Neural progenitor cell (in vitro differentiated cells): ENCODE measurements at regions not wholly inside any gene's neighbourhood (a gene's known extent, or its start where the extent isn't known, plus 50 kb on each side); places are given as distances from the start of the nearest gene placed in this dataset.

Experiments used
- DNase-seq: peaks from one replicate; pipeline ENCODE4 v3.0.0-alpha.2; 2016; ENCODE audit warnings: low spot score
- H2AFZ ChIP-seq: fragments of 200-600 bp; sonication (generic); replicated peaks from 2 replicates; pipeline ENCODE4 v1.6.1; 2016; ENCODE audit warnings: antibody characterized with exemption
- H3F3A ChIP-seq: fragments of 200-600 bp; sonication (generic); 2 replicates; pipeline ENCODE4 v1.6.1; 2016; ENCODE audit warnings: antibody characterized with exemption, low read depth
- H3K27ac ChIP-seq: fragments of 200-600 bp; sonication (generic); 2 replicates; pipeline ENCODE4 v1.5.1; 2016; ENCODE audit warnings: mild to moderate bottlenecking
- H3K27me3 ChIP-seq: fragments of 200-600 bp; sonication (generic); 2 replicates; pipeline ENCODE4 v1.6.1; 2016; ENCODE audit warnings: mild to moderate bottlenecking, moderate library complexity
- H3K36me3 ChIP-seq: fragments of 200-600 bp; sonication (generic); 2 replicates; pipeline ENCODE4 v1.5.1; 2016
- H3K4me1 ChIP-seq: fragments of 200-600 bp; sonication (generic); 2 replicates; pipeline ENCODE4 v1.6.1; 2016; ENCODE audit warnings: mixed run types
- H3K4me2 ChIP-seq: fragments of 200-600 bp; sonication (generic); 2 replicates; pipeline ENCODE4 v1.6.1; 2016
- H3K4me3 ChIP-seq: fragments of 200-600 bp; sonication (generic); 2 replicates; pipeline ENCODE4 v1.5.1; 2016
- H3K79me2 ChIP-seq: fragments of 200-600 bp; sonication (generic); 2 replicates; pipeline ENCODE4 v1.6.1; 2016; ENCODE audit warnings: low read depth
- H3K9ac ChIP-seq: fragments of 200-600 bp; sonication (generic); 2 replicates; pipeline ENCODE4 v1.6.1; 2016
- H3K9me3 ChIP-seq: fragments of 200-600 bp; sonication (generic); 2 replicates; pipeline ENCODE4 v1.5.1; 2016; ENCODE audit warnings: low read depth
- H4K20me1 ChIP-seq: fragments of 200-600 bp; sonication (generic); 2 replicates; pipeline ENCODE4 v1.6.1; 2016; ENCODE audit warnings: low read depth
- H3K27ac Mint-ChIP-seq: 3 replicates; pipeline ENCODE4 v1.8.0; 2021; ENCODE audit warnings: mixed read lengths
- H3K27me3 Mint-ChIP-seq: 2 replicates; pipeline ENCODE4 v1.8.0; 2022; ENCODE audit warnings: low read depth, mild to moderate bottlenecking, inconsistent platforms, moderate library complexity, mixed read lengths; ENCODE audit not compliant: insufficient read depth
- H3K36me3 Mint-ChIP-seq: 3 replicates; pipeline ENCODE4 v1.8.0; 2021; ENCODE audit warnings: mixed read lengths
- H3K4me1 Mint-ChIP-seq: 3 replicates; pipeline ENCODE4 v1.8.0; 2021; ENCODE audit warnings: mixed read lengths
- H3K4me3 Mint-ChIP-seq: 3 replicates; pipeline ENCODE4 v1.8.0; 2021; ENCODE audit warnings: mild to moderate bottlenecking, moderate library complexity, mixed read lengths
- H3K9me3 Mint-ChIP-seq: 3 replicates; pipeline ENCODE4 v1.8.0; 2020; ENCODE audit warnings: mixed read lengths
- CTCF ChIP-seq: fragments of 200-600 bp; sonication (generic); IDR thresholded peaks from 2 replicates; pipeline ENCODE4 v1.5.1; 2017; ENCODE audit warnings: antibody characterized with exemption, mild to moderate bottlenecking
- EZH2 ChIP-seq: fragments of 200-600 bp; sonication (generic); IDR thresholded peaks from 2 replicates; pipeline ENCODE4 v1.6.1; 2017; ENCODE audit warnings: antibody characterized with exemption, mild to moderate bottlenecking, moderate library complexity
- EZH2phosphoT487 ChIP-seq: fragments of 200-600 bp; sonication (generic); IDR thresholded peaks from 2 replicates; pipeline ENCODE4 v1.6.1; 2017; ENCODE audit warnings: antibody characterized with exemption

- Histone ChIP-seq H4K20me1 (no peaks in the 10 kb centered on the region), H3F3A (no peaks in the 10 kb centered on the region), H3K4me1 (peaks cover 13% of the 10 kb centered on the region), H3K4me2 (no peak overlapping the region), H3K36me3 (no peaks in the 10 kb centered on the region), H2AFZ (no peak overlapping the region), H3K9me3 (no peaks in the 10 kb centered on the region), H3K79me2 (no peaks in the 10 kb centered on the region), H3K9ac (no peak overlapping the region), H3K27me3 (no peaks in the 10 kb centered on the region), H3K4me3 (no peak overlapping the region), H3K27ac (no peak overlapping the region)
- Mint-ChIP-seq H3K4me1 (peaks cover 22% of the 10 kb centered on the region), H3K27ac (no peak overlapping the region), H3K4me3 (no peak overlapping the region), H3K36me3 (no peaks in the 10 kb centered on the region), H3K9me3 (peaks cover 2% of the 10 kb centered on the region), H3K27me3 (peaks cover 4% of the 10 kb centered on the region)
- no peak for TF ChIP-seq EZH2phosphoT487
- TF ChIP-seq CTCF = no peak
- TF ChIP-seq EZH2 = no peak
- no peak for DNase-seq
Measured at GRCh38 chr2:53235836-53236582, 531.6 kb upstream of the CHAC2 start.

- H2AFZ ChIP-seq = peak overlapping the region; percentile 40
- Mint-ChIP-seq H3K9me3 (peaks cover 2% of the 10 kb centered on the region), H3K4me1 (peaks cover 22% of the 10 kb centered on the region), H3K27ac (peak overlapping the region; percentile 78), H3K4me3 (no peak overlapping the region), H3K27me3 (peaks cover 4% of the 10 kb centered on the region), H3K36me3 (no peaks in the 10 kb centered on the region)
- no peaks in the 10 kb centered on the region for H3F3A ChIP-seq
- H4K20me1 ChIP-seq = no peaks in the 10 kb centered on the region
- H3K9me3 ChIP-seq = no peaks in the 10 kb centered on the region
- peak overlapping the region; percentile 36 for H3K4me2 ChIP-seq
- no peak overlapping the region for H3K9ac ChIP-seq
- no peak overlapping the region for H3K4me3 ChIP-seq
- no peaks in the 10 kb centered on the region for H3K79me2 ChIP-seq
- H3K4me1 ChIP-seq = peaks cover 13% of the 10 kb centered on the region
- no peak overlapping the region for H3K27ac ChIP-seq
- H3K27me3 ChIP-seq = no peaks in the 10 kb centered on the region
- peak; percentile 33 for DNase-seq
- H3K36me3 ChIP-seq = no peaks in the 10 kb centered on the region
- TF ChIP-seq CTCF = no peak
Measured at GRCh38 chr2:53234548-53234903, 533.1 kb upstream of the CHAC2 start.

GRCh38 chr2:53233759-53234547, 533.7 kb upstream of the CHAC2 start:
- Histone ChIP-seq H3K36me3 (no peaks in the 10 kb centered on the region), H3K4me2 (peak overlapping the region; percentile 36), H3K9me3 (no peaks in the 10 kb centered on the region), H3K4me1 (peaks cover 13% of the 10 kb centered on the region), H3K27ac (no peak overlapping the region), H3K9ac (no peak overlapping the region), H2AFZ (peak overlapping the region; percentile 40), H3K27me3 (no peaks in the 10 kb centered on the region), H4K20me1 (no peaks in the 10 kb centered on the region), H3F3A (no peaks in the 10 kb centered on the region), H3K79me2 (no peaks in the 10 kb centered on the region), H3K4me3 (no peak overlapping the region)
- Mint-ChIP-seq H3K4me1 (peaks cover 22% of the 10 kb centered on the region), H3K36me3 (no peaks in the 10 kb centered on the region), H3K4me3 (no peak overlapping the region), H3K27me3 (peaks cover 4% of the 10 kb centered on the region), H3K27ac (peak overlapping the region; percentile 78), H3K9me3 (peaks cover 2% of the 10 kb centered on the region)
- DNase-seq = no peak
- TF ChIP-seq EZH2 (no peak), CTCF (no peak), EZH2phosphoT487 (no peak)
